GM19467 (cell line): ENCODE measurements at regions not wholly inside any gene's neighbourhood (a gene's known extent, or its start where the extent isn't known, plus 50 kb on each side); places are given as distances from the start of the nearest gene placed in this dataset.
"Not testable (repeated sequence)": the region's sequence is repeated elsewhere in the genome, so short reads cannot be mapped to it uniquely, and the experiment has no call there.

Experiments used
- ATAC-seq: cut with Tn5 transposase; IDR thresholded peaks from one replicate; pipeline ENCODE4 v1.9.1; 2021; ENCODE audit warnings: mild to moderate bottlenecking, moderate library complexity; ENCODE audit not compliant: unreplicated experiment

DNA sequence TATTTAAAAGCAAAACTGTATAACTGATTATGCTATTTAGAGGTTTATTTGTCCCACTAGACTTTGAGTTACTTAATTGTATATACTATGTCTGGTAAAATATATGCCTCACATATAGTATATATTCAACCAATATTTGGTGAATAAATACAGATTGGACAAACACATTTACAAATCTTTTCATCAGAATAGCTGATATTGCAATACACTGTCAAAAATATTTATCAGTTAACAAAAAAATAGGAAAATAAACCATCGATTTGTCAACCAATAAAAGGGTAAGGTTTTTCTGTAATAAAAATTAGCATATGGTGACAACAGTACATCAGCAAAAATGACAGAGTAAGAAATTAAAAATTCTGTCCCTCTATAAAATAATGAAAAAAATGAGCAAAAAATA lies 889.9 kb upstream of the INTU start:
- no peak for ATAC-seq

DNA sequence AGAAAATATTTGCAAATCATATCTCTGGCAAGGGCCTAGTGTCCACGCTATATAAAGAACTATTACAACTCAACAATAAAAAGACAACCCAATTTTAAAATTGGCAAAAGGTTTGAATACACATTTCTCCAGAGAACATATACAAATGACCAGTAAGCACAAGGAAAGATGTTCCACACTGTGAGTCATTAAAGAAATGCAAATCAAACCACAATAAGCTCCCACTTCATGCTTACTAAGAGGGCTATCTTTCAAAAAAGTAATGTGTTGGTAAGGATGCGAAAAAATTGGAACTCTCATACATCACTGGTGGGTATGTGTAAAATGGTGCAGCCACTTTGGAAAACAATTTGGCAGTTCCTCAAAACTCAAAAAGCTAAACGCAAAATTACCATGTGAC lies 884.0 kb upstream of the INTU start:
- no peak for ATAC-seq

DNA sequence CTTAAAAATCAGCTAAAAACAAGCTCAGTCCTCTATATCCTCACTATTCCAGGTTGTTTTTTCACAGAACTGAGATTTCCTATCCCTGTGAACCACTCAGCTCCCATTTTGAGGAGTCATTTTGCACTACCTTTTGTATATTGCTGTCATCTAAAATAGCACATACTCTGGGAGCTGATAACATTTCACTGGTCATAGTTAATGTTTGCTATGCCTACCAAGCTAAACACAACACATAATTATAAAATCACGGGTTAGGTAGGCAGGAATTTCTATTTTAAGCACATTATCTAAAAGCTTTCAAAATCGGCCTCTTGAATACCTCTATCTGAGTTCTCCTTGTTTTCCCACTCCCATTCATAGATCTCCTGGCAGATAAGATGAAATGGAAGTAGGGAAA lies 882.0 kb upstream of the INTU start:
- ATAC-seq, result no peak

DNA sequence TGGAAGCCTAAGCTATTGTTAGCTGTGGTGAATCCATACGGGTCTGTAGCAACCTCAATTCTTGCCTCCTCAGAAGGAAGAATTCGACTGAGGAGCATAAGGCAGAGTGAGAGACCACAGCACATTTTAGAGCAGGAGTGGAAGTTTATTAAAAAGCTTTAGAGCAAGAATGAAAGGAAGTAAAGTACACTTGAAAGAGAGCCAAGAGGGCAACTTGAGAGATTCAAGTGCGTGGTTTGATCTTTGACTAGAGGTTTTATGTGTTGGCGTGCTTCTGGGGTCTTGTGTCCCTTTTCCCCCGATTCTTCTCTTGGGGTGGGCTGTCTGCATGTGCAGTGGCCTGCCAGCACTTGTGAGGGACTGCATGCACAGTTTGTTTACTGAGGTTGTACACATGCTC lies 880.6 kb upstream of the INTU start:
- ATAC-seq, result no peak

DNA sequence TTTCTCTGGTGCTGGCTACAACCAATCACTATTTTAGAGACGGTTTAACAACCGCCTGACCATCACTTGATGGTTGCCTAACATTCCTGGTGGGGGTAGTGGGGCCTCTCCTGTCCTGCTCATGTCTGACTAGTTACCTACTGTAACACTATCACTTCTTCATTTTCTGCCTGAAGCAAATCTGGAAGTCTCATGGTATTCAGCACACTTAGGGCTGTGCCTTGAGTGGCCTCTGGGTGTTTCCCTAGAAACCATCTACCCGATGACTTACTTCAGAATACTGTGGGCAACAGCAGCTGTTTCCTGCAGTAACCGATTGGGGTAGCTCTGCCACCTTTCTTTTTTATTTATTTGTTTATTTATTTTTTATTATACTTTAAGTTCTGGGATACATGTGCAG lies 880.1 kb upstream of the INTU start:
- ATAC-seq, result no peak

DNA sequence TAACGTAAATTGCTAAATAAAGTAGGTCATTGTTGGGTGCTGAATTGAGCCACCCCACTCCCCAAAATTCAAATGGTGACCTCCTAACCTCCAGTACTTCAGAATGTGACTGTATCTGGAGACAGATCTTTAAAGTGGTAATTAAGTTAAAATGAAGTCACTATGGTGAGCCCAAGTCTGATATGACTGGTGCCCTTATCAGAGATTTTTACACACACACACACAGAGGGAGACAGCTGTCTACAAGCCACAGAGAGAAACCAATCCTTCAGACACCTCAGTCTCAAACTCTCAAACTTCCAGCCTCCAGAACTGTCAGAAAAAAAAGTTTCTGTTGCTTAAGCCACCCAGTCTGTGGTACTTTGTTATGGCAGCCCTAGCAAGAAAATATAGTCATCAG lies 879.2 kb upstream of the INTU start:
- ATAC-seq, result no peak

DNA sequence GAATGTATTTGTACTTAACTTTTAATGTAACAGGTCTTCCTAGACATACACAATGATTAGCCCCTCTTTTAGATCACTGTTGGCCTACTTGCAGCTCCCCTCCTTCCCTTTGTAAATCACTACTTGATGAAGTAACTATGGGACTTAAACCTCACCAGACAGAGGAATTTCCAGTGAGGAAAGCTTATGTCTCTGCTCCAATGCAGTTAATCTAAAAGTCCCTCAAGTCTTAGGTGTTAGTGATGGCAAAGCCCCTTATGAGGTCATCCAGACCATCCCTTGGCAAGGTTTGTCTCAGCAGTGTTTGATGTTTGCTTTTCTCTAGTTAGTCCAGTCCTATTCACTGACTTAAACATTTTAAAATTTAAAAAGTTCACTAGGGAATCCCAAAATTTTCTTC lies 877.3 kb upstream of the INTU start:
- no peak for ATAC-seq

DNA sequence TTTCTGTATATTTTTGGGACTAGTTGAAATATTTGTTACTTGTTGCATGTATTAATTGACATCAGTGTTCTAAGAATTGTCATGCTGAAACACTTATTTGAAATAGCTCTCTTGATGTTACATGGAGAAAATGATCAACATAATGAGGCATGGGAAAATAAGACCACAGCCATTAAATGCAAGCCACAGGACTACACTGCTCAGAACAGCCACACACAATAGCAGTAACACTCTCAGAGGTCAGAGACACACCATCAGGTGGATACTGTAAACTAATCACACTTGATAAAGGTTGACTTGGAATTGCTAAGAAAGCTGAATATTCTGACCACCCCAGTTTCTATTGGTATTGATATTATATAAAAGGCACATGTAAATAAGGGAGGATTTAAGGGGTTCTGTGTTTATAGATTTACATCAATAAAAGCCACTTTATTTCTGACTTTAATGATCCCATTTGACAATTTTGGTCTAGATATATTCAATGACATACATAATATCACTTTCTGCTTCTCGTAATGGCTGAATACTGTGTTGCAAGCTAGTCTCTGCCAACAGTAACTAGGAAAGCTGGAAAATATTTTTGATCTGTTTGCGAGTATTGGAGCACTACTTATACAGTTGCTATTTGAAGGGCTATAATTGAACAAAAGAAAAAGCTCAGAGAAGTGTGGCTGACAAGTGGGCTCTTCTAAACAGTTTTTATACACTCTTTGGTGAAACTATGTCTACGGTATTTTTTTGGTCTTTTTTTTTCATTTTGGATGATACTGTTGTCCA lies 876.5 kb upstream of the INTU start:
- ATAC-seq, result no peak

DNA sequence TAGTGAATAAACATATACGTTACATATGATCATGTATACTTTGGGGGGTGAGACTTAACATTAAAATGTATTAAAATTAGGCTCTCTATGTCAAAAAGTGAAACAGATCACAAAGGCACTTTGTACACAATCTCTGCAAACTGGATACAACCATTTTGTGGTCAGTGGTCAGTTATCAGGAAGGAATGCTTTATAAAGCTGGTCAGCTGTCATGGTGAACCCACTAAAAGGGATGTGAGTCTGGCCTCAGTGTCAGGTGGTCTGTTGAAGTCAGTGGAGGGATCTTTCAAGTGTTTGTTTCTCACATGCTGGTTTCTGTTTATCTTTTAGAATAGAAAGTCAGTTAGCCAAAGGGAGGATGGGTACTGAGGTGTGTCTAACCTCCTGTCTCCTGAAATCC lies 875.5 kb upstream of the INTU start:
- no peak for ATAC-seq

DNA sequence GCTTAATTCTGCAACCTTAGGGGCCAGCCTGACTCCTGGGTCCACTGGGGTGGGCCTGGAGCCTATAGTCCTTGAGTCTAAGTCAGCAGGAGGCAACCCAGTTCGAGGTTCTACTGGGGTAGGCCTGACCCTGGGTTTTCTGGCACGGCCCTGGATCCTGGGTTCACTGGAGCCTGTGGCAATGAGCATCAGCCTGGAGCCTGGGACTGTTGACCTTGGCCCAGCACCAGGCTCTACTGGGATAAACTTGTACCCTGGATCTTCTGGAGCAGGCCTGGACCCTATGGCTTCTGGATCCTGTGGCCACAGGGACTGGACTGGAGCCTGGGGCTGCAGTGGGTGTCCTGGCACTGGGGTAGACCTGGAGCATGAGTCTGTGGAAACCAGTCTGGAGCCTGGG lies 874.3 kb upstream of the INTU start:
- ATAC-seq, result no peak

DNA sequence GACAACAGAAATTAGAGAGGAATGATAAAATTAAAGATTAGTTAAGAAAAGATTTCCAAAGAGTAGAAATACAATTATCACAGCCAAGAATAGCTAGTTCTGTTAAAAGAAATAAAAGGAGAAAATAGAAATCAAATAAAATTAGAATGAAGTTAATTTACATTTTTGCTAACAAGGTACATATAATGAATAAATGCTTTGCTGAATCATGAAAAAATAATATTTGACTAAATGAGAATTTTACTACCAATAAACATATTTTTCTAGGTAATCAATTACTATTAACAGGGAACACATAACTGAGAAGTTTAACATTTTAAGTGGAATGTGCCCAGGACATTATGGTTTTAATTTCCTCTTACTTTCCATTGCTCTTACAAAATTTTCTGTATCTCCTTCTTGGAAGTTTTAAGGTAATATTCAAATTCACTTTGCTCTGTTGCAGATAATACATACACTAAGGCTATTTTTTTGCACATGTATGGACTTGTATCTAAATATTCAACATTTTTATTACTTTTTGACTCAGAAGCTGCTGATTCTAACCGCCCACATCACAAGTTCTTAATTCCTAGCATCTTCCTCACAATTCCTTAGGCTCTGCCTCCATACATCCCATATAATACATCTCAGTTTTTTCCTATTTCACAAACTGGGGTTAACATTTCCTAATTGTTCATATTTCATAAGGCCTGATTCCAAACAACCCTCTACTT lies 870.7 kb upstream of the INTU start:
- ATAC-seq, result no peak

DNA sequence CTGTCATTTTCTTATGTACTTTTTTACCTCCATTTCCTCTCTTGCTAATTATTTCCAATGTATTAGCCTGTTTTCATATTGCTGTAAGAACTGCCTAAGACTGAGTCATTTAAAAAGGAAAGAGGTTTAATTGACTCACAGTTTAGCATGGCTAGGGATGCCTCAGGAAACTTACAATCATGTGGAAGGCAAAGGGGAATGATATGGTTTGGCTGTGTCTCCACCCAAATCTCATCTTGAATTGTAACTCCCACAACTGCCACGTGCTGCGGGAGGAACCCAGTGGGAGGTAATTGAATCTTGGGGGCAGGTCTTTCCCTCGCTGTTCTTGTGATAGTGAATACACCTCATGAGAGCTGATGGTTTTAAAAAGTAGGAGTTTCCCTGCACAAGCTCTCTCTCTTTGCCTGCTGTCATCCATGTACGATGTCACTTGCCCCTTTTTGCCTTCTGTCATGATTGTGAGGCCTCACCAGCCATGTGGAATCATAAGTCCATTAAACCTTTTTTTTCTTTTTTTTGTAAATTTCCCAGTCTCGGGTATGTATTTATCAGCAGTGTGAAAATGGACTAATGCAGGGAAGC lies 870.0 kb upstream of the INTU start:
- ATAC-seq, result no peak

DNA sequence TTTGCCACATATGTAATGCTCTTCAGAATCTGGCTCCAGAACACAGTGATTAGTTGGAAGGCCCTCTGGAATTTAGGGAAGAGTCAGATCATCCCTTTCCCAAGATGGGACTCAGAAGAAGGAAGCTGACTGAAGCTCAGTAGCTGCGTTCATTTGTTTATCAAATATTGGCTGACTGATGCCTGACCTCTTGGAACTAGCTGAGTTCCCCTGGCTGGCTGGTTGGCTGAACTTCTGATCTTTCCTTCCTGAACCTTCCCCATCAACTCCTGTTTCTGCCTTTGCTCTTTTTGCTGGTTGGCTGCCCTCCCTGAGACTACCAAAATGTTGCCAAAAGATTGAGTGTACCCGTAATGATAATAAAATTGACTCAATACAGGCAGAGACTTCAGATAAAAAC lies 866.5 kb upstream of the INTU start:
- no peak for ATAC-seq

DNA sequence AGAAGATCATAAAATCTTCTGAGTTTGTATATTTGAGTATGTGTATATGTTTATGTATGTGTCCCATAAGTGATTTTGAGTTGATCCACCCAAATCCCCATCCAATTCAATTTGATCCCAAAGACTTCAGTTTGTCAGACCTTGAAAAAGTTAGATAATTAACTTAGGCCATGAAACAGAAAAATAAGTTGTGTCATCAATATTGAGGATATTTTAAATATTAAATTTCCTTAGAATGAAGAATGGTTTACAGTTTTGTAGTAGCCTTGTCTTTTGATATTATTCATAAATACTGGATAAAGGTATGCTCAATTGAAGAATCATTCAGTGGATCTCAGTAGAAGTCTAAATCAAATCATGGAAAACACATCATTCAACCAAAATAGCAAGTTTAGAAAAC lies 864.4 kb upstream of the INTU start:
- no peak for ATAC-seq

DNA sequence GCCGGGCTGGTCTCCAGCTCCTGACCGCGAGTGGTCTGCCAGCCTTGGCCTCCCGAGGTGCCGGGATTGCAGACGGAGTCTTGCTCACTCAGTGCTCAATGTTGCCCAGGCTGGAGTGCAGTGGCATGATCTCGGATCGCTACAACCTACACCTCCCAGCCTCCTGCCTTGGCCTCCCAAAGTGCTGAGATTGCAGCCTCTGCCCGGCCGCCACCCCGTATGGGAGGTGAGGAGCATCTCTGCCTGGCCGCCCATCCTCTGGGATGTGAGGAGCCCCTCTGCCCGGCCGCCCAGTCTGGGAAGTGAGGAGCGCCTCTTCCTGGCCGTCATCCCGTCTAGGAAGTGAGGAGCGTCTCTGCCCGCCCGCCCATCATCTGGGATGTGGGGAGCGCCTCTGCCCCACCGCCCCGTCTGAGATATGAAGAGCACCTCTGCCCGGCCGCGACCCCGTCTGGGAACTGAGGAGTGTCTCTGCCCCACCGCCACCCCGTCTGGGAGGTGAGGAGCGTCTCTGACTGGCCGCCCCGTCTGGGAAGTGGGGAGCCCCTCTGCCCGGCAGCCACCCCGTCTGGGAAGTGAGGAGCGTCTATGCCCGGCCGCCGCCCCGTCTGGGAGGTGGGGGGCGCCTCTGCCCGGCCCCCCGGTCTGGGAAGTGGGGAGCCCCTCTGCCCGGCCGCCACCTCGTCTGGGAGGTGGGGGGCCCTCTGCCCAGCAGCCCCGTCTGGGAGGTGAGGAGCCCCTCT lies 861.8 kb upstream of the INTU start:
- ATAC-seq, result not testable (repeated sequence)

DNA sequence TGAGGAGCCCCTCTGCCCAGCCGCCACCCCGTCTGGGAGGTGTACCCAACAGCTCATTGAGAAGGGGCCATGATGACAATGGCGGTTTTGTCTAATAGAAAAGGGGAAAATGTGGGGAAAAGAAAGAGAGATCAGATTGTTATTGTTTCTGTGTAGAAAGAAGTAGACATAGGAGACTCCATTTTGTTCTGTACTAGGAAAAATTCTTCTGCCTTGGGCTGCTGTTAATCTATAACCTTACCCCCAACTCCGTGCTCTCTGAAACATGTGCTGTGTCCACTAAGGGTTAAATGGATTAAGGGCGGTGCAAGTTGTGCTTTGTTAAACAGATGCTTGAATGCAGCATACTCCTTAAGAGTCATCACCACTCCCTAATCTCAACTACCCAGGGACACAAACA lies 861.1 kb upstream of the INTU start:
- ATAC-seq, result not testable (repeated sequence)

DNA sequence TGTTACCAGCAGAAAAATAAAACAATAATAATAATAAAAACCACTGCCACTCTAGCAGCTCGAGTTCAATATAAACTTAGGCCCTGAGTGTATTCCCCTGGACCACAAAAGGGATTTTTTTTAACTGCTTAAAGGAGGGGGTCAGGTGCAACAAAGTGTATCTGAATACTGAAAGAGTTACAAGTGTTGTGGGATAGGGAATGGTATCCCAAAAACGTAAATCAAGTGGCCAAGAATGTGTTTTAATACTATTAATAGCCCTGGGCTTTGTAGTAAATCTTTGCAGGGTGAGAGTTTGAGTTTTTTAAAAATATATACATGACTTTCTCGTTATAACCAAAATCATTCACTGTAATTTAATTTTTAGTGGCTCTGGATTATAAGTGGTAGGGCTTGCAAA lies 860.1 kb upstream of the INTU start:
- ATAC-seq, result no peak

DNA sequence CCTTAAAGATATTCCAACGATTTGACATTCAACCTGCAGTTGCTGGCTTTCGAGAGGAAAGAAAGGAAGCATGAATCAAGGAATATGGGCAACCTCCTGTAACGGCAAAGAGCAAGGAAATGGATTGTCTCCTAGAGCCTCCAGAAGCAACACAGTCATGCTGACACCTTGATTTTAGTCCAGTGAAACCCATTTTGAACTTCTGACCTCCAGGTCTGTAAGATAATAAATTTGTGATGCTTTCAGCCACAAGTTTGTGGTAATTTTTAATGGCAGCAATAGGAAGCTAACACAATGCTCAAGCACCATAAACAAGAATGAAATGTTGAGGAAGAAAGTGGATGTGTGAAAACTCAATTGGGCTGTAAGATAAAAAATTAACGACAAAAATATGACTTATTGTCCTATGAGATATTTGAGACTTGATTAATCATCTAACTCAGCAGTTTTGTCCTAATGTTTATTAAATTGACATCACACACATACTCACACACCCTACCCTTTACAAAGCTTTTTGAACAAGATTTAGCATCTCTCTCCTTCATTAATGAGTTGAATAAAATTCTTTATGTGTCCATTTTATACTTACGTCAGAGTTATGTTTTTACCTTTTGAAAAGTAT lies 857.2 kb upstream of the INTU start:
- no peak for ATAC-seq

DNA sequence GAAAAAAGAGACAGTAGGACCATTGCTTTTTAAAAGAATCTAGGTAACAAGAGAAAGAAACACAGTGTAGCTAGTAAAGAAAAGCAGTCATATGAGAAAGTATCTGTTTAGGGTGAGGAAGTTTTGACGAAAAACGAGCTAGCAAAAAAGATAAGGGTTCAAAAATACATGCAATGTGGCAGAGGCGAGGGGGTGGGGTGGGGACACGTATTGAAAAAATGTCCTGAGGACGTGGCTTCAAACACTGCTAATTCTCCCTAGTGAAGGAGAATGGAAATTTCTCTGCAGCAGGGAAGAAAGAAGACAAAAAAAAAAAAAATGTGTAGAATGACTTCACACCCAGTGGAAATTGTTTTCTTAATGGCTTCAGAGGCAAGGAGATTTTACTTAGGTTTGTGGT lies 856.4 kb upstream of the INTU start:
- ATAC-seq, result no peak

DNA sequence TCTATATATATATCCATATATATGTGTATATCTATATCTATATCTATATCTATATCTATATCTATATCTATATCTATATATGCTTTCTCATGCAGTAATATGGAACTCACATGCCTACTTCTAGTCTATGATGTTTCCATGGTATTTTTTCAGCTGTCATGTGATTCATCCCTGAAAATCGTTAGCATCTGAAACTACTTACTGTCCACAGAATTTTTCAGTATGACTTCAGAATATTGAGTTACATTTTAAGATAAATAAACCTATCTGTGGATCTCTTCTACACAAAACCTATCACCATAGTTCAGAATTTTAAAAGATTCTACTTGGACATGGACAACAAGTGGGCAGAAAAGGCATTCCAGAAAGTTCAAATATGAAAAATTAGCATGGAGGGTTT lies 855.1 kb upstream of the INTU start:
- ATAC-seq, result no peak

DNA sequence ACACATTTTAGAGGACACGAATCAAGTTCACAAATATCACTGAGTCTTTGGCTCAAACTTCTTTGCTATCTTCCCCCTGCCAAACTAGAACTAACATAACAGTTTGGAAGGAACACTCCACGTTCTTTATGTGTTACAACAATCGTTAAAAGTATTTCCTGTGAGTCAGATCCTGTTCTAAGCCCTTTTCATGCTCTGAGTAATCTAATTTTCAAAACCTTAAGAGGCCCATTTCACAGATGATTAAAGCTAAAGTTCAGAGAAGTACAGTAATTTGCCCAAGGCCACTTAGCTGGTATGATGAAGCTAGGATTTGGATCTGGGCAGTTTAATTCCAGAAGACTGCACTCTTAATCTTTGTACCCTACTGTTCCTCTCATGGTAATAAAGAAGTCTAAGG lies 854.4 kb upstream of the INTU start:
- ATAC-seq, result no peak
